ENCODE measurements at regions not wholly inside any gene's neighbourhood (a gene's known extent, or its start where the extent isn't known, plus 50 kb on each side); places are given as distances from the start of the nearest gene placed in this dataset.

GRCh38 chr18:78145096-78145495 is 834.5 kb upstream of the SALL3 start:
- ChIA-PET POLR2A (no interaction called here), CTCF (no interaction called here)
- Mint-ChIP-seq H3K9me3 (ENCODE audit: unreplicated experiment) (peaks cover 3% of the 10 kb centered on the region), H3K36me3 (ENCODE audit: insufficient read depth, unreplicated experiment) (no peaks in the 10 kb centered on the region), H3K4me3 (ENCODE audit: unreplicated experiment) (no peak overlapping the region), H3K27ac (ENCODE audit: low read depth, unreplicated experiment) (no peak overlapping the region), H3K4me1 (ENCODE audit: insufficient read depth, unreplicated experiment) (no peaks in the 10 kb centered on the region), H3K27me3 (ENCODE audit: insufficient read depth, unreplicated experiment) (no peaks in the 10 kb centered on the region)
- TF ChIP-seq CTCF (IDR thresholded peaks at IDR 0.05; ENCODE audit: unreplicated experiment) = no peak
- intact Hi-C loops (cut with micrococcal nuclease) = no loop called here
- no peak for DNase-seq (ENCODE audit: unreplicated experiment)
- BruUV-seq (replicated peaks) = no TSS peak

GRCh38 chr18:78146136-78147085 is 833.2 kb upstream of the SALL3 start:
- TF ChIP-seq CTCF (IDR thresholded peaks at IDR 0.05; ENCODE audit: unreplicated experiment) = no peak
- Mint-ChIP-seq H3K27me3 (ENCODE audit: insufficient read depth, unreplicated experiment) (no peaks in the 10 kb centered on the region), H3K27ac (ENCODE audit: low read depth, unreplicated experiment) (no peak overlapping the region), H3K9me3 (ENCODE audit: unreplicated experiment) (no peaks in the 10 kb centered on the region), H3K36me3 (ENCODE audit: insufficient read depth, unreplicated experiment) (no peaks in the 10 kb centered on the region), H3K4me1 (ENCODE audit: insufficient read depth, unreplicated experiment) (no peaks in the 10 kb centered on the region), H3K4me3 (ENCODE audit: unreplicated experiment) (no peak overlapping the region)
- BruUV-seq (replicated peaks) = no TSS peak
- intact Hi-C loops (cut with micrococcal nuclease) = no loop called here
- ChIA-PET POLR2A (no interaction called here), CTCF (interaction anchor here (0.7 kb wide), 1 partner anchor 9 kb away, joined by 3 read pairs; no protein-coding TSS in a partner anchor)
- no peak for DNase-seq (ENCODE audit: unreplicated experiment)

GRCh38 chr18:78150590-78150989 is 829.0 kb upstream of the SALL3 start:
- POLR2A ChIA-PET = no interaction called here
- Mint-ChIP-seq H3K9me3 (ENCODE audit: unreplicated experiment) (peaks cover 6% of the 10 kb centered on the region), H3K4me3 (ENCODE audit: unreplicated experiment) (no peak overlapping the region), H3K36me3 (ENCODE audit: insufficient read depth, unreplicated experiment) (no peaks in the 10 kb centered on the region), H3K27me3 (ENCODE audit: insufficient read depth, unreplicated experiment) (no peaks in the 10 kb centered on the region), H3K27ac (ENCODE audit: low read depth, unreplicated experiment) (no peak overlapping the region), H3K4me1 (ENCODE audit: insufficient read depth, unreplicated experiment) (no peaks in the 10 kb centered on the region)
- DNase-seq (ENCODE audit: unreplicated experiment) = no peak
- intact Hi-C loops (cut with micrococcal nuclease) = no loop called here
- CTCF ChIA-PET = interaction anchor here (0.6 kb wide), 1 partner anchor 98 kb away, joined by 4 read pairs; no protein-coding TSS in a partner anchor
- no peak for TF ChIP-seq CTCF (IDR thresholded peaks at IDR 0.05; ENCODE audit: unreplicated experiment)
- BruUV-seq (replicated peaks) = no TSS peak

GRCh38 chr18:78151234-78151633 is 828.4 kb upstream of the SALL3 start:
- no peaks in the 10 kb centered on the region for H3K4me1 Mint-ChIP-seq (ENCODE audit: insufficient read depth, unreplicated experiment)
- H3K27me3 Mint-ChIP-seq (ENCODE audit: insufficient read depth, unreplicated experiment) = no peaks in the 10 kb centered on the region
- no peak for TF ChIP-seq CTCF (IDR thresholded peaks at IDR 0.05; ENCODE audit: unreplicated experiment)
- DNase-seq (ENCODE audit: unreplicated experiment) = no peak
- POLR2A ChIA-PET = no interaction called here
- BruUV-seq (replicated peaks) = no TSS peak
- H3K27ac Mint-ChIP-seq (ENCODE audit: low read depth, unreplicated experiment) = no peak overlapping the region
- intact Hi-C loops (cut with micrococcal nuclease) = no loop called here
- peaks cover 6% of the 10 kb centered on the region for H3K9me3 Mint-ChIP-seq (ENCODE audit: unreplicated experiment)
- H3K36me3 Mint-ChIP-seq (ENCODE audit: insufficient read depth, unreplicated experiment) = no peaks in the 10 kb centered on the region
- H3K4me3 Mint-ChIP-seq (ENCODE audit: unreplicated experiment) = no peak overlapping the region
- CTCF ChIA-PET = no interaction called here

Measured in MCF 10A (cell line).